Tibial nerve (tissue), 4 donors: ENCODE measurements at regions not wholly inside any gene's neighbourhood (a gene's known extent, or its start where the extent isn't known, plus 50 kb on each side); places are given as distances from the start of the nearest gene placed in this dataset.

ENCODE experiments used
- DNase-seq, 2 donors: peaks; one replicate each; pipeline ENCODE4 v3.0.0-alpha.2; 2019; ENCODE audit warnings: low spot score in 2 of 2
- H3K27ac ChIP-seq, 4 donors: fragments of 200-600 bp; sonication (generic) in 3 of 4; one replicate each; pipeline ENCODE4 v1.5.1; 2017 to 2019; ENCODE audit warnings: mild to moderate bottlenecking in 1 of 4
- H3K27me3 ChIP-seq, 2 donors: fragments of 200-600 bp; sonication (generic) in 1 of 2; one replicate each; pipeline versions ENCODE4 v1.5.1 to v1.6.0; 2017 to 2019
- H3K36me3 ChIP-seq, 3 donors: fragments of 200-600 bp; sonication (generic); one replicate each; pipeline ENCODE4 v1.5.1; 2018 to 2019
- H3K4me1 ChIP-seq, 4 donors: fragments of 200-600 bp; sonication (generic) in 3 of 4; one replicate each; pipeline ENCODE4 v1.5.1; 2017 to 2019
- H3K4me3 ChIP-seq, 4 donors: fragments of 200-600 bp; sonication (generic) in 3 of 4; one replicate each; pipeline ENCODE4 v1.5.1; 2017 to 2019; ENCODE audit warnings: mild to moderate bottlenecking in 1 of 4, moderate library complexity in 1 of 4
- H3K9me3 ChIP-seq, 4 donors: fragments of 200-600 bp; sonication (generic) in 3 of 4; one replicate each; pipeline ENCODE4 v1.5.1; 2017 to 2019
- CTCF ChIP-seq, 5 experiments: fragments of 200-600 bp in 3 of 5; fragments of 450-650 bp in 2 of 5; sonication (generic) in 3 of 5; IDR thresholded peaks; one replicate each; pipeline ENCODE4 v1.5.1; 2016 to 2019; ENCODE audit warnings: antibody characterized with exemption in 5 of 5, mild to moderate bottlenecking in 3 of 5, moderate library complexity in 2 of 5
- EP300 ChIP-seq, 2 donors: sonication (generic); formaldehyde crosslinking; IDR thresholded peaks; one replicate each; pipeline ENCODE4 v1.6.1; 2017; ENCODE audit warnings: antibody characterized with exemption in 2 of 2, mild to moderate bottlenecking in 1 of 2
- POLR2A ChIP-seq, 2 donors: fragments of 450-650 bp; IDR thresholded peaks; one replicate each; pipeline ENCODE4 v1.6.1; 2017; ENCODE audit warnings: antibody characterized with exemption in 2 of 2, mild to moderate bottlenecking in 2 of 2, moderate library complexity in 2 of 2
- WGBS, 2 donors: methylation state at CpG; one replicate each; pipeline ENCODE4 v1.1.5; 2018; 5-methylcytosine and 5-hydroxymethylcytosine counted together

GRCh38 chr22:25357606-25358420 lies 138.4 kb downstream of the CRYBB2 start:
- H3K36me3 ChIP-seq: peaks cover 2 to 79% (median 12%) of the 10 kb centered on the region in 3 donors
- TF ChIP-seq CTCF (IDR thresholded peaks at IDR 0.05): no peak
- TF ChIP-seq EP300 (IDR thresholded peaks at IDR 0.05): no peak
- H3K4me1 ChIP-seq: peaks cover 0 to 10% (median 0%) of the 10 kb centered on the region in 4 donors
- H3K27me3 ChIP-seq: no peaks in the 10 kb centered on the region
- H3K4me3 ChIP-seq: no peak overlapping the region
- 66 to 97% methylated on average over 5 to 7 of the region's 7 CpGs for WGBS, 2 donors
- H3K9me3 ChIP-seq: no peaks in the 10 kb centered on the region
- no peak for DNase-seq
- H3K27ac ChIP-seq: no peak overlapping the region

- Histone ChIP-seq H3K27me3 (no peaks in the 10 kb centered on the region), H3K36me3 (peaks cover 2 to 71% (median 10%) of the 10 kb centered on the region in 3 donors), H3K4me3 (no peak overlapping the region), H3K27ac (no peak overlapping the region), H3K4me1 (peaks cover 0 to 10% (median 0%) of the 10 kb centered on the region in 4 donors), H3K9me3 (no peaks in the 10 kb centered on the region)
- 88 to 96% methylated on average over 15 of the region's 15 CpGs for WGBS, 2 donors
- TF ChIP-seq CTCF (IDR thresholded peaks at IDR 0.05) (no peak), POLR2A (IDR thresholded peaks at IDR 0.05) (no peak), EP300 (IDR thresholded peaks at IDR 0.05) (no peak)
- DNase-seq: no peak
Measured at GRCh38 chr22:25358421-25359170, 139.2 kb downstream of the CRYBB2 start.

GRCh38 chr22:25359601-25360261 lies 140.3 kb downstream of the CRYBB2 start:
- no peak for DNase-seq
- Histone ChIP-seq H3K4me3 (no peak overlapping the region), H3K9me3 (no peaks in the 10 kb centered on the region), H3K36me3 (peaks cover 0 to 62% (median 2%) of the 10 kb centered on the region in 3 donors), H3K27ac (no peak overlapping the region), H3K27me3 (no peaks in the 10 kb centered on the region), H3K4me1 (peaks cover 0 to 15% (median 0%) of the 10 kb centered on the region in 4 donors)
- 87 to 94% methylated on average over 20 to 25 of the region's 26 CpGs for WGBS, 2 donors
- no peak for TF ChIP-seq POLR2A (IDR thresholded peaks at IDR 0.05)
- no peak for TF ChIP-seq CTCF (IDR thresholded peaks at IDR 0.05)
- TF ChIP-seq EP300 (IDR thresholded peaks at IDR 0.05): no peak

- peaks cover 0 to 59% (median under 1%) of the 10 kb centered on the region in 3 donors for H3K36me3 ChIP-seq
- TF ChIP-seq CTCF (IDR thresholded peaks at IDR 0.05) (no peak), POLR2A (IDR thresholded peaks at IDR 0.05) (no peak)
- peaks cover 0 to 19% (median 0%) of the 10 kb centered on the region in 4 donors for H3K4me1 ChIP-seq
- no peak for DNase-seq
- 89 to 94% methylated on average over 12 of the region's 12 CpGs for WGBS, 2 donors
- no peaks in the 10 kb centered on the region for H3K27me3 ChIP-seq
- H3K9me3 ChIP-seq: no peaks in the 10 kb centered on the region
- H3K27ac ChIP-seq: no peak overlapping the region
- no peak overlapping the region for H3K4me3 ChIP-seq
Measured at GRCh38 chr22:25360411-25360810, 141.0 kb downstream of the CRYBB2 start.
